WTC11 (cell line): ENCODE measurements at regions not wholly inside any gene's neighbourhood (a gene's known extent, or its start where the extent isn't known, plus 50 kb on each side); places are given as distances from the start of the nearest gene placed in this dataset.

Experiments
- ATAC-seq: fragments of 200-7000 bp; cut with Tn5 transposase; 2 replicates; pipeline ENCODE4 v1.10.0; 2021; ENCODE audit warnings: mild to moderate bottlenecking, moderate library complexity
- CTCF ChIA-PET: fragments of 300-600 bp; sonication (Branson Sonifier 250); formaldehyde crosslinking; loops from one replicate; lab custom pipeline; 2021; ENCODE audit warnings: antibody characterized with exemption; lab: Charles Lee
- POLR2A ChIA-PET: fragments of 350-600 bp; sonication (Branson Sonifier 250); formaldehyde crosslinking; loops from one replicate; lab custom pipeline; 2021; ENCODE audit warnings: antibody characterized with exemption; lab: Charles Lee
- DNase-seq: peaks from one replicate; pipeline ENCODE4 v3.0.0; 2021; ENCODE audit warnings: low spot score
- H3K27ac Mint-ChIP-seq: 2 replicates; pipeline ENCODE4 v1.8.0; 2021; ENCODE audit warnings: mixed read lengths
- H3K27me3 Mint-ChIP-seq: 2 replicates; pipeline ENCODE4 v1.8.0; 2021; ENCODE audit warnings: low read depth, mild to moderate bottlenecking, moderate library complexity, mixed read lengths
- H3K36me3 Mint-ChIP-seq: 2 replicates; pipeline ENCODE4 v1.8.0; 2021; ENCODE audit warnings: mixed read lengths
- H3K4me1 Mint-ChIP-seq: 2 replicates; pipeline ENCODE4 v1.8.0; 2022; ENCODE audit warnings: mixed read lengths
- H3K4me3 Mint-ChIP-seq: 2 replicates; pipeline ENCODE4 v1.8.0; 2021; ENCODE audit warnings: mild to moderate bottlenecking, moderate library complexity, mixed read lengths
- H3K9me3 Mint-ChIP-seq: 2 replicates; pipeline ENCODE4 v1.8.0; 2021; ENCODE audit warnings: mixed read lengths
- EMX1 ChIP-seq: fragments of 250-450 bp; sonication (Bioruptor Pico); IDR thresholded peaks from 2 replicates; pipeline ENCODE4 v1.8.0; 2021; ENCODE audit warnings: mild to moderate bottlenecking
- GABPB1 ChIP-seq: sonication (generic); formaldehyde crosslinking; IDR thresholded peaks from 2 replicates; pipeline ENCODE4 v1.8.1; 2023; ENCODE audit warnings: mild to moderate bottlenecking, missing genetic modification reagents
- MYBL2 ChIP-seq: sonication (generic); formaldehyde crosslinking; IDR thresholded peaks from 2 replicates; pipeline ENCODE4 v1.8.1; 2023; ENCODE audit warnings: mild to moderate bottlenecking, moderate library complexity, missing genetic modification reagents
- NFATC4 ChIP-seq: fragments of 250-450 bp; sonication (Bioruptor Pico); IDR thresholded peaks from 2 replicates; pipeline ENCODE4 v1.9.0; 2021; ENCODE audit warnings: mild to moderate bottlenecking
- NR1H2 ChIP-seq: sonication (generic); formaldehyde crosslinking; IDR thresholded peaks from 2 replicates; pipeline ENCODE4 v1.9.0; 2021; ENCODE audit warnings: mild to moderate bottlenecking, moderate library complexity, missing genetic modification reagents
- SOX15 ChIP-seq: fragments of 250-450 bp; sonication (Bioruptor Pico); IDR thresholded peaks from 2 replicates; pipeline ENCODE4 v1.9.0; 2021; ENCODE audit warnings: mild to moderate bottlenecking
- TP53 ChIP-seq: sonication (generic); formaldehyde crosslinking; IDR thresholded peaks from 2 replicates; pipeline ENCODE4 v1.8.1; 2023; ENCODE audit warnings: mild to moderate bottlenecking, missing genetic modification reagents
- ZNF138 ChIP-seq: sonication (generic); formaldehyde crosslinking; conservative IDR thresholded peaks from 2 replicates; pipeline ENCODE4 v1.8.1; 2022; ENCODE audit warnings: mild to moderate bottlenecking, moderate library complexity, missing genetic modification reagents
- ZNF671 ChIP-seq: fragments of 250-450 bp; sonication (Bioruptor Pico); IDR thresholded peaks from 2 replicates; pipeline ENCODE4 v1.8.0; 2021; ENCODE audit warnings: mild to moderate bottlenecking
- TF ChIP-seq, protein P1 (sequence below): sonication (generic); formaldehyde crosslinking; IDR thresholded peaks from 2 replicates; pipeline ENCODE4 v1.8.0; 2022; ENCODE audit warnings: missing genetic modification reagents
- TF ChIP-seq, protein P2 (sequence below): fragments of 250-450 bp; sonication (Bioruptor Pico); IDR thresholded peaks from 2 replicates; pipeline ENCODE4 v1.9.0; 2021; ENCODE audit warnings: mild to moderate bottlenecking
- TF ChIP-seq, protein P3 (sequence below): sonication (generic); formaldehyde crosslinking; IDR thresholded peaks from 2 replicates; pipeline ENCODE4 v1.8.1; 2023; ENCODE audit warnings: mild to moderate bottlenecking, missing genetic modification reagents, moderate library complexity
- TF ChIP-seq, protein P4 (sequence below): sonication (generic); formaldehyde crosslinking; IDR thresholded peaks from 2 replicates; pipeline ENCODE4 v1.8.0; 2022; ENCODE audit warnings: mild to moderate bottlenecking, missing genetic modification reagents
- TF ChIP-seq, protein P5 (sequence below): sonication (generic); formaldehyde crosslinking; IDR thresholded peaks from 2 replicates; pipeline ENCODE4 v1.8.1; 2023; ENCODE audit warnings: mild to moderate bottlenecking, missing genetic modification reagents, moderate library complexity
- TF ChIP-seq, protein P6 (sequence below): sonication (generic); formaldehyde crosslinking; IDR thresholded peaks from 2 replicates; pipeline ENCODE4 v1.8.1; 2022; ENCODE audit warnings: low read depth, missing genetic modification reagents, borderline replicate concordance
- TF ChIP-seq, protein P7 (sequence below): sonication (generic); formaldehyde crosslinking; IDR thresholded peaks from 2 replicates; pipeline ENCODE4 v1.8.1; 2023; ENCODE audit warnings: mild to moderate bottlenecking, missing genetic modification reagents, borderline replicate concordance
- TF ChIP-seq, protein P8 (sequence below): sonication (generic); formaldehyde crosslinking; IDR thresholded peaks from 2 replicates; pipeline ENCODE4 v1.8.1; 2023; ENCODE audit warnings: mild to moderate bottlenecking, missing genetic modification reagents

DNA sequence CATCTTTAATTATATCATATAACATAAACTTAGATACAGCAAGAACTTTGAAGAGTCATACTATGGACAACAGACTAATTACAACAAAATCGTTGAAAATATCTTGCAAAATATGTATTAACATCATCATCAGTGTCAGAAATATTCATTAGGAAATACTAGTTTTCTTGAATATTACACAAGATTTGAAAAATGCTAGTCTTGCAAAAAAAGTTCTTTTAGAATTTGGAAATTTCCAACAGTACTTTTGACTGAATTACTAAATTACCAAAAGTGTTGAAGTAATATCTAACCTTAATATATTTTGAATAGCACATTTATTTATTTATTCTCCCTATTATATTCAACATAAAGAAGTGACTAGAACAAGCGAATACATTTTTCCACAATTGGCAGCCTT, 1224.8 kb upstream of the EYS start (continued):
- TF ChIP-seq, protein P1, sequence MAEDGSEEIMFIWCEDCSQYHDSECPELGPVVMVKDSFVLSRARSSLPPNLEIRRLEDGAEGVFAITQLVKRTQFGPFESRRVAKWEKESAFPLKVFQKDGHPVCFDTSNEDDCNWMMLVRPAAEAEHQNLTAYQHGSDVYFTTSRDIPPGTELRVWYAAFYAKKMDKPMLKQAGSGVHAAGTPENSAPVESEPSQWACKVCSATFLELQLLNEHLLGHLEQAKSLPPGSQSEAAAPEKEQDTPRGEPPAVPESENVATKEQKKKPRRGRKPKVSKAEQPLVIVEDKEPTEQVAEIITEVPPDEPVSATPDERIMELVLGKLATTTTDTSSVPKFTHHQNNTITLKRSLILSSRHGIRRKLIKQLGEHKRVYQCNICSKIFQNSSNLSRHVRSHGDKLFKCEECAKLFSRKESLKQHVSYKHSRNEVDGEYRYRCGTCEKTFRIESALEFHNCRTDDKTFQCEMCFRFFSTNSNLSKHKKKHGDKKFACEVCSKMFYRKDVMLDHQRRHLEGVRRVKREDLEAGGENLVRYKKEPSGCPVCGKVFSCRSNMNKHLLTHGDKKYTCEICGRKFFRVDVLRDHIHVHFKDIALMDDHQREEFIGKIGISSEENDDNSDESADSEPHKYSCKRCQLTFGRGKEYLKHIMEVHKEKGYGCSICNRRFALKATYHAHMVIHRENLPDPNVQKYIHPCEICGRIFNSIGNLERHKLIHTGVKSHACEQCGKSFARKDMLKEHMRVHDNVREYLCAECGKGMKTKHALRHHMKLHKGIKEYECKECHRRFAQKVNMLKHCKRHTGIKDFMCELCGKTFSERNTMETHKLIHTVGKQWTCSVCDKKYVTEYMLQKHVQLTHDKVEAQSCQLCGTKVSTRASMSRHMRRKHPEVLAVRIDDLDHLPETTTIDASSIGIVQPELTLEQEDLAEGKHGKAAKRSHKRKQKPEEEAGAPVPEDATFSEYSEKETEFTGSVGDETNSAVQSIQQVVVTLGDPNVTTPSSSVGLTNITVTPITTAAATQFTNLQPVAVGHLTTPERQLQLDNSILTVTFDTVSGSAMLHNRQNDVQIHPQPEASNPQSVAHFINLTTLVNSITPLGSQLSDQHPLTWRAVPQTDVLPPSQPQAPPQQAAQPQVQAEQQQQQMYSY (CRISPR knock-in tag): no peak
- TF ChIP-seq, protein P2, sequence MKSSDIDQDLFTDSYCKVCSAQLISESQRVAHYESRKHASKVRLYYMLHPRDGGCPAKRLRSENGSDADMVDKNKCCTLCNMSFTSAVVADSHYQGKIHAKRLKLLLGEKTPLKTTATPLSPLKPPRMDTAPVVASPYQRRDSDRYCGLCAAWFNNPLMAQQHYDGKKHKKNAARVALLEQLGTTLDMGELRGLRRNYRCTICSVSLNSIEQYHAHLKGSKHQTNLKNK (CRISPR knock-in tag): no peak
- no peak for TF ChIP-seq NR1H2 (CRISPR knock-in tag)
- TF ChIP-seq MYBL2 (CRISPR knock-in tag): no peak
- TF ChIP-seq EMX1: no peak
- TF ChIP-seq, protein P3, sequence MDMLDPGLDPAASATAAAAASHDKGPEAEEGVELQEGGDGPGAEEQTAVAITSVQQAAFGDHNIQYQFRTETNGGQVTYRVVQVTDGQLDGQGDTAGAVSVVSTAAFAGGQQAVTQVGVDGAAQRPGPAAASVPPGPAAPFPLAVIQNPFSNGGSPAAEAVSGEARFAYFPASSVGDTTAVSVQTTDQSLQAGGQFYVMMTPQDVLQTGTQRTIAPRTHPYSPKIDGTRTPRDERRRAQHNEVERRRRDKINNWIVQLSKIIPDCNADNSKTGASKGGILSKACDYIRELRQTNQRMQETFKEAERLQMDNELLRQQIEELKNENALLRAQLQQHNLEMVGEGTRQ: no peak
- no peak for TF ChIP-seq GABPB1 (CRISPR knock-in tag)
- TF ChIP-seq, all 79 proteins: peak for 0

DNA sequence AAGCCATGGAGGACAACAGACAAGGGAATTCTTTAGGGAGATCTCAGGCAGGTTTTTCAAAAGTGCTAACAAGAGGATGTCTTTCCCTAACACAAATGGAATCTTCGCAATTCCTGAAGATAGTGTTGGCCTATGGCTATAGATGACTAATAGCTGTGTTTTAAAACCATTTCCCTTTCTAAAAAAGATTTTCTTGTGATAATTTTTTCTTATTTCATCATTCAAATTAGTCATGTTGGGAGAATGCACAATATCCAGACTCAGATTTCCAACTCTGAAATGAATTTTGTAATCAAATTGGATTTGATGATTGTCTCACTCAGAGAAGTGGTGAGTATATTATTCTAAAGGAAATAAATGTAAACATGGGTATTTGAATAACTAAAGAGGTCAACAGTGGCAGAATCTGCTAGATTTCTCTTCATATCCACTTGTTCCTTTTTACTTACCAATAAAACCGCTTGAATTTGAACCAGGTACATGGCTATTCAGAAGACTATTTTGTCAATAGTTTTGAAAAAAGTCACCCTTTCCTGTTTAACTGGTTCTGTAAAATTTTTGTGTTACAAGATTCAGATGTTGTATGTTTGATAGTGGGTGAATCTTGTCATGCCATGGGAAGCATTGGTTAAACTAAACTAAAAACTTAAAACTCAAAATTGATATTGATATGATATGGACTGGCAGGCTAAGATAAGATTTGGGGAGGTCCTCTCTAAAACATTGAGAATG, 1223.7 kb upstream of the EYS start:
- POLR2A ChIA-PET: no interaction called here
- TF ChIP-seq ZNF138 (CRISPR knock-in tag) (no peak), NFATC4 (CRISPR knock-in tag) (no peak), ZNF671 (CRISPR knock-in tag) (no peak), SOX15 (CRISPR knock-in tag) (no peak), TP53 (no peak)
- TF ChIP-seq, protein P4, sequence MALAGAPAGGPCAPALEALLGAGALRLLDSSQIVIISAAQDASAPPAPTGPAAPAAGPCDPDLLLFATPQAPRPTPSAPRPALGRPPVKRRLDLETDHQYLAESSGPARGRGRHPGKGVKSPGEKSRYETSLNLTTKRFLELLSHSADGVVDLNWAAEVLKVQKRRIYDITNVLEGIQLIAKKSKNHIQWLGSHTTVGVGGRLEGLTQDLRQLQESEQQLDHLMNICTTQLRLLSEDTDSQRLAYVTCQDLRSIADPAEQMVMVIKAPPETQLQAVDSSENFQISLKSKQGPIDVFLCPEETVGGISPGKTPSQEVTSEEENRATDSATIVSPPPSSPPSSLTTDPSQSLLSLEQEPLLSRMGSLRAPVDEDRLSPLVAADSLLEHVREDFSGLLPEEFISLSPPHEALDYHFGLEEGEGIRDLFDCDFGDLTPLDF (CRISPR knock-in tag): no peak
- TF ChIP-seq, protein P2 (CRISPR knock-in tag): no peak
- TF ChIP-seq, protein P5, sequence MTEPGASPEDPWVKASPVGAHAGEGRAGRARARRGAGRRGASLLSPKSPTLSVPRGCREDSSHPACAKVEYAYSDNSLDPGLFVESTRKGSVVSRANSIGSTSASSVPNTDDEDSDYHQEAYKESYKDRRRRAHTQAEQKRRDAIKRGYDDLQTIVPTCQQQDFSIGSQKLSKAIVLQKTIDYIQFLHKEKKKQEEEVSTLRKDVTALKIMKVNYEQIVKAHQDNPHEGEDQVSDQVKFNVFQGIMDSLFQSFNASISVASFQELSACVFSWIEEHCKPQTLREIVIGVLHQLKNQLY (CRISPR knock-in tag): no peak
- TF ChIP-seq, protein P6, sequence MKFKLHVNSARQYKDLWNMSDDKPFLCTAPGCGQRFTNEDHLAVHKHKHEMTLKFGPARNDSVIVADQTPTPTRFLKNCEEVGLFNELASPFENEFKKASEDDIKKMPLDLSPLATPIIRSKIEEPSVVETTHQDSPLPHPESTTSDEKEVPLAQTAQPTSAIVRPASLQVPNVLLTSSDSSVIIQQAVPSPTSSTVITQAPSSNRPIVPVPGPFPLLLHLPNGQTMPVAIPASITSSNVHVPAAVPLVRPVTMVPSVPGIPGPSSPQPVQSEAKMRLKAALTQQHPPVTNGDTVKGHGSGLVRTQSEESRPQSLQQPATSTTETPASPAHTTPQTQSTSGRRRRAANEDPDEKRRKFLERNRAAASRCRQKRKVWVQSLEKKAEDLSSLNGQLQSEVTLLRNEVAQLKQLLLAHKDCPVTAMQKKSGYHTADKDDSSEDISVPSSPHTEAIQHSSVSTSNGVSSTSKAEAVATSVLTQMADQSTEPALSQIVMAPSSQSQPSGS (CRISPR knock-in tag): no peak
- TF ChIP-seq, protein P7, sequence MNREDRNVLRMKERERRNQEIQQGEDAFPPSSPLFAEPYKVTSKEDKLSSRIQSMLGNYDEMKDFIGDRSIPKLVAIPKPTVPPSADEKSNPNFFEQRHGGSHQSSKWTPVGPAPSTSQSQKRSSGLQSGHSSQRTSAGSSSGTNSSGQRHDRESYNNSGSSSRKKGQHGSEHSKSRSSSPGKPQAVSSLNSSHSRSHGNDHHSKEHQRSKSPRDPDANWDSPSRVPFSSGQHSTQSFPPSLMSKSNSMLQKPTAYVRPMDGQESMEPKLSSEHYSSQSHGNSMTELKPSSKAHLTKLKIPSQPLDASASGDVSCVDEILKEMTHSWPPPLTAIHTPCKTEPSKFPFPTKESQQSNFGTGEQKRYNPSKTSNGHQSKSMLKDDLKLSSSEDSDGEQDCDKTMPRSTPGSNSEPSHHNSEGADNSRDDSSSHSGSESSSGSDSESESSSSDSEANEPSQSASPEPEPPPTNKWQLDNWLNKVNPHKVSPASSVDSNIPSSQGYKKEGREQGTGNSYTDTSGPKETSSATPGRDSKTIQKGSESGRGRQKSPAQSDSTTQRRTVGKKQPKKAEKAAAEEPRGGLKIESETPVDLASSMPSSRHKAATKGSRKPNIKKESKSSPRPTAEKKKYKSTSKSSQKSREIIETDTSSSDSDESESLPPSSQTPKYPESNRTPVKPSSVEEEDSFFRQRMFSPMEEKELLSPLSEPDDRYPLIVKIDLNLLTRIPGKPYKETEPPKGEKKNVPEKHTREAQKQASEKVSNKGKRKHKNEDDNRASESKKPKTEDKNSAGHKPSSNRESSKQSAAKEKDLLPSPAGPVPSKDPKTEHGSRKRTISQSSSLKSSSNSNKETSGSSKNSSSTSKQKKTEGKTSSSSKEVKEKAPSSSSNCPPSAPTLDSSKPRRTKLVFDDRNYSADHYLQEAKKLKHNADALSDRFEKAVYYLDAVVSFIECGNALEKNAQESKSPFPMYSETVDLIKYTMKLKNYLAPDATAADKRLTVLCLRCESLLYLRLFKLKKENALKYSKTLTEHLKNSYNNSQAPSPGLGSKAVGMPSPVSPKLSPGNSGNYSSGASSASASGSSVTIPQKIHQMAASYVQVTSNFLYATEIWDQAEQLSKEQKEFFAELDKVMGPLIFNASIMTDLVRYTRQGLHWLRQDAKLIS: no peak
- TF ChIP-seq, protein P8, sequence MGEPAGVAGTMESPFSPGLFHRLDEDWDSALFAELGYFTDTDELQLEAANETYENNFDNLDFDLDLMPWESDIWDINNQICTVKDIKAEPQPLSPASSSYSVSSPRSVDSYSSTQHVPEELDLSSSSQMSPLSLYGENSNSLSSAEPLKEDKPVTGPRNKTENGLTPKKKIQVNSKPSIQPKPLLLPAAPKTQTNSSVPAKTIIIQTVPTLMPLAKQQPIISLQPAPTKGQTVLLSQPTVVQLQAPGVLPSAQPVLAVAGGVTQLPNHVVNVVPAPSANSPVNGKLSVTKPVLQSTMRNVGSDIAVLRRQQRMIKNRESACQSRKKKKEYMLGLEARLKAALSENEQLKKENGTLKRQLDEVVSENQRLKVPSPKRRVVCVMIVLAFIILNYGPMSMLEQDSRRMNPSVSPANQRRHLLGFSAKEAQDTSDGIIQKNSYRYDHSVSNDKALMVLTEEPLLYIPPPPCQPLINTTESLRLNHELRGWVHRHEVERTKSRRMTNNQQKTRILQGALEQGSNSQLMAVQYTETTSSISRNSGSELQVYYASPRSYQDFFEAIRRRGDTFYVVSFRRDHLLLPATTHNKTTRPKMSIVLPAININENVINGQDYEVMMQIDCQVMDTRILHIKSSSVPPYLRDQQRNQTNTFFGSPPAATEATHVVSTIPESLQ (CRISPR knock-in tag): no peak
- TF ChIP-seq, all 79 proteins: peak for 0
- Mint-ChIP-seq H3K4me3 (no peak overlapping the region), H3K27me3 (peaks cover 4% of the 10 kb centered on the region), H3K4me1 (no peaks in the 10 kb centered on the region), H3K27ac (no peak overlapping the region), H3K36me3 (peaks cover 49% of the 10 kb centered on the region), H3K9me3 (peaks cover 65% of the 10 kb centered on the region)
- DNase-seq: no peak
- CTCF ChIA-PET: no interaction called here
- ATAC-seq: no peak
